HL-60 (cell line): ENCODE measurements at regions not wholly inside any gene's neighbourhood (a gene's known extent, or its start where the extent isn't known, plus 50 kb on each side); places are given as distances from the start of the nearest gene placed in this dataset.

Source experiments
- DNase-seq, 2 experiments: peaks; one replicate each; pipeline ENCODE4 v3.0.0-alpha.2; 2010 to 2020; ENCODE audit warnings: low read depth in 1 of 2, low spot score in 1 of 2
- H3K27ac ChIP-seq: fragments of 250-450 bp; sonication (Bioruptor Pico); replicated peaks from 2 replicates; pipeline ENCODE4 v1.5.1; 2020; ENCODE audit warnings: mild to moderate bottlenecking, moderate library complexity
- H3K27me3 ChIP-seq: fragments of 250-450 bp; sonication (Bioruptor Pico); 2 replicates; pipeline ENCODE4 v1.5.1; 2021; ENCODE audit warnings: mild to moderate bottlenecking, moderate library complexity; ENCODE audit not compliant: insufficient read depth, poor library complexity, severe bottlenecking
- H3K4me3 ChIP-seq: replicated peaks from 2 replicates; pipeline ENCODE4 v1.5.1; 2011; ENCODE audit warnings: mild to moderate bottlenecking, control low read depth, low read length; ENCODE audit not compliant: insufficient read depth
- CTCF ChIP-seq: IDR thresholded peaks from one replicate; pipeline ENCODE4 v1.5.1; 2011; ENCODE audit warnings: low read length, control low read depth, inconsistent platforms; ENCODE audit not compliant: insufficient read depth
- GABPA ChIP-seq: IDR thresholded peaks from 2 replicates; pipeline ENCODE4 v1.6.1; 2012; ENCODE audit warnings: low read depth
- POLR2AphosphoS5 ChIP-seq: IDR thresholded peaks from 2 replicates; pipeline ENCODE4 v1.6.1; 2012; ENCODE audit warnings: low read depth
- REST ChIP-seq: IDR thresholded peaks from 2 replicates; pipeline ENCODE4 v1.6.1; 2012; ENCODE audit warnings: low read depth; ENCODE audit not compliant: insufficient replicate concordance
- SPI1 ChIP-seq: IDR thresholded peaks from 2 replicates; pipeline ENCODE4 v1.6.1; 2012; ENCODE audit warnings: low read depth, mild to moderate bottlenecking, borderline replicate concordance

- TF ChIP-seq SPI1: no peak
- no peak for TF ChIP-seq REST
- TF ChIP-seq GABPA: no peak
- TF ChIP-seq POLR2AphosphoS5: no peak
- TF ChIP-seq CTCF: no peak
- Histone ChIP-seq H3K27ac (no peak overlapping the region), H3K27me3 (no peaks in the 10 kb centered on the region), H3K4me3 (no peak overlapping the region)
- DNase-seq: no peak
Observed at GRCh38 chr20:50393242-50393641, 116.9 kb upstream of the PTPN1 start.

GRCh38 chr20:50393990-50394561 is 116.1 kb upstream of the PTPN1 start:
- Histone ChIP-seq H3K27ac (peak overlapping the region; percentile 43), H3K27me3 (no peaks in the 10 kb centered on the region), H3K4me3 (no peak overlapping the region)
- DNase-seq: no peak
- no peak for TF ChIP-seq REST

- peak; percentile 70 to 89 for DNase-seq
- Histone ChIP-seq H3K4me3 (no peak overlapping the region), H3K27me3 (no peaks in the 10 kb centered on the region), H3K27ac (peak overlapping the region; percentile 43)
- TF ChIP-seq REST (no peak), SPI1 (peak; percentile 86; the same call in 1 of the 2 replicates), GABPA (no peak), CTCF (no peak), POLR2AphosphoS5 (no peak)
Observed at GRCh38 chr20:50394569-50394968, 115.6 kb upstream of the PTPN1 start.

GRCh38 chr20:50395251-50395729 is 114.9 kb upstream of the PTPN1 start:
- Histone ChIP-seq H3K27ac (peak overlapping the region; percentile 43), H3K27me3 (no peaks in the 10 kb centered on the region), H3K4me3 (no peak overlapping the region)
- DNase-seq: no peak
- no peak for TF ChIP-seq GABPA
- TF ChIP-seq POLR2AphosphoS5: no peak
- TF ChIP-seq REST: no peak
- no peak for TF ChIP-seq SPI1
- TF ChIP-seq CTCF: no peak
